ENCODE measurements at regions not wholly inside any gene's neighbourhood (a gene's known extent, or its start where the extent isn't known, plus 50 kb on each side); places are given as distances from the start of the nearest gene placed in this dataset.
"Not testable (repeated sequence)": the region's sequence is repeated elsewhere in the genome, so short reads cannot be mapped to it uniquely, and the experiment has no call there.

DNA sequence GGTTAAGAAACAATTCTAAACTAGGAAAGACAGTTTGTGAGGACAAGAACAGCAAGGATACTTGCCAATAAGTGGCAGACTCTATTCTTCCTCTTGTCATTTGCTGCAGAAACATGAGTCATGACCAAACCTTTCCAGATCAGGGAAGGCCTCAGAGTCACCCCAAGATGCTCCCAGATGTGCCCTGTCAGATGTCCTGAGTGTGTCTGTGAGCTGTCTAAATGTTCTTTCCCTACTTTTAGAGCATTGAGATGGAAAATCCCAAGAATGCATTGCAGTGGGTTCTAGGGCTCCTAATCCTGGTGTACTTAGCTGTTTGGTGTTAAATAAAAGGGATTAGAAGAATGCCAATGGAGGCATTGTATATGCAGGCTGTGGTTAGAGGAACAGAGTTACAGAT is 57.5 kb upstream of the KIAA0040 start:
- Mint-ChIP-seq H3K4me3 (no peak overlapping the region), H3K9me3 (peaks cover 11% of the 10 kb centered on the region), H3K27ac (no peak overlapping the region), H3K36me3 (no peaks in the 10 kb centered on the region), H3K27me3 (ENCODE audit: low read depth) (no peaks in the 10 kb centered on the region; the same call in none of the 2 replicates), H3K4me1 (0 out of 2 replicates have a peak, but pooled peaks cover 6% of the 10 kb centered on the region)
- POLR2A ChIA-PET: no interaction called here
- CTCF ChIA-PET: no interaction called here
- ATAC-seq: no peak; the same call in 1 of the 2 replicates
- TF ChIP-seq EMX1 (CRISPR knock-in tag; IDR thresholded peaks at IDR 0.05) (no peak), FOXJ3 (CRISPR knock-in tag; IDR thresholded peaks at IDR 0.05; ENCODE audit: borderline replicate concordance) (no peak), IRF2 (CRISPR knock-in tag; IDR thresholded peaks at IDR 0.05; ENCODE audit: borderline replicate concordance, low read depth) (no peak), RORB (CRISPR knock-in tag; IDR thresholded peaks at IDR 0.05) (no peak), AFF4 (CRISPR knock-in tag; IDR thresholded peaks at IDR 0.05; ENCODE audit: borderline replicate concordance) (no peak), SP1 (CRISPR knock-in tag; conservative IDR thresholded peaks at IDR 0.05) (no peak), ZNF219 (CRISPR knock-in tag; IDR thresholded peaks at IDR 0.05; ENCODE audit: borderline replicate concordance) (no peak), ZNF671 (CRISPR knock-in tag; IDR thresholded peaks at IDR 0.05) (no peak), KAT7 (CRISPR knock-in tag; IDR thresholded peaks at IDR 0.05; ENCODE audit: borderline replicate concordance) (no peak)
- TF ChIP-seq, protein P1, sequence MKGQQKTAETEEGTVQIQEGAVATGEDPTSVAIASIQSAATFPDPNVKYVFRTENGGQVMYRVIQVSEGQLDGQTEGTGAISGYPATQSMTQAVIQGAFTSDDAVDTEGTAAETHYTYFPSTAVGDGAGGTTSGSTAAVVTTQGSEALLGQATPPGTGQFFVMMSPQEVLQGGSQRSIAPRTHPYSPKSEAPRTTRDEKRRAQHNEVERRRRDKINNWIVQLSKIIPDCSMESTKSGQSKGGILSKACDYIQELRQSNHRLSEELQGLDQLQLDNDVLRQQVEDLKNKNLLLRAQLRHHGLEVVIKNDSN (CRISPR knock-in tag; IDR thresholded peaks at IDR 0.05): no peak
- TF ChIP-seq, protein P2, sequence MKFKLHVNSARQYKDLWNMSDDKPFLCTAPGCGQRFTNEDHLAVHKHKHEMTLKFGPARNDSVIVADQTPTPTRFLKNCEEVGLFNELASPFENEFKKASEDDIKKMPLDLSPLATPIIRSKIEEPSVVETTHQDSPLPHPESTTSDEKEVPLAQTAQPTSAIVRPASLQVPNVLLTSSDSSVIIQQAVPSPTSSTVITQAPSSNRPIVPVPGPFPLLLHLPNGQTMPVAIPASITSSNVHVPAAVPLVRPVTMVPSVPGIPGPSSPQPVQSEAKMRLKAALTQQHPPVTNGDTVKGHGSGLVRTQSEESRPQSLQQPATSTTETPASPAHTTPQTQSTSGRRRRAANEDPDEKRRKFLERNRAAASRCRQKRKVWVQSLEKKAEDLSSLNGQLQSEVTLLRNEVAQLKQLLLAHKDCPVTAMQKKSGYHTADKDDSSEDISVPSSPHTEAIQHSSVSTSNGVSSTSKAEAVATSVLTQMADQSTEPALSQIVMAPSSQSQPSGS (CRISPR knock-in tag; IDR thresholded peaks at IDR 0.05; ENCODE audit: borderline replicate concordance, low read depth): no peak
- TF ChIP-seq, protein P3, sequence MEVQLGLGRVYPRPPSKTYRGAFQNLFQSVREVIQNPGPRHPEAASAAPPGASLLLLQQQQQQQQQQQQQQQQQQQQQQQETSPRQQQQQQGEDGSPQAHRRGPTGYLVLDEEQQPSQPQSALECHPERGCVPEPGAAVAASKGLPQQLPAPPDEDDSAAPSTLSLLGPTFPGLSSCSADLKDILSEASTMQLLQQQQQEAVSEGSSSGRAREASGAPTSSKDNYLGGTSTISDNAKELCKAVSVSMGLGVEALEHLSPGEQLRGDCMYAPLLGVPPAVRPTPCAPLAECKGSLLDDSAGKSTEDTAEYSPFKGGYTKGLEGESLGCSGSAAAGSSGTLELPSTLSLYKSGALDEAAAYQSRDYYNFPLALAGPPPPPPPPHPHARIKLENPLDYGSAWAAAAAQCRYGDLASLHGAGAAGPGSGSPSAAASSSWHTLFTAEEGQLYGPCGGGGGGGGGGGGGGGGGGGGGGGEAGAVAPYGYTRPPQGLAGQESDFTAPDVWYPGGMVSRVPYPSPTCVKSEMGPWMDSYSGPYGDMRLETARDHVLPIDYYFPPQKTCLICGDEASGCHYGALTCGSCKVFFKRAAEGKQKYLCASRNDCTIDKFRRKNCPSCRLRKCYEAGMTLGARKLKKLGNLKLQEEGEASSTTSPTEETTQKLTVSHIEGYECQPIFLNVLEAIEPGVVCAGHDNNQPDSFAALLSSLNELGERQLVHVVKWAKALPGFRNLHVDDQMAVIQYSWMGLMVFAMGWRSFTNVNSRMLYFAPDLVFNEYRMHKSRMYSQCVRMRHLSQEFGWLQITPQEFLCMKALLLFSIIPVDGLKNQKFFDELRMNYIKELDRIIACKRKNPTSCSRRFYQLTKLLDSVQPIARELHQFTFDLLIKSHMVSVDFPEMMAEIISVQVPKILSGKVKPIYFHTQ (CRISPR knock-in tag; IDR thresholded peaks at IDR 0.05): no peak
- TF ChIP-seq, protein P4, sequence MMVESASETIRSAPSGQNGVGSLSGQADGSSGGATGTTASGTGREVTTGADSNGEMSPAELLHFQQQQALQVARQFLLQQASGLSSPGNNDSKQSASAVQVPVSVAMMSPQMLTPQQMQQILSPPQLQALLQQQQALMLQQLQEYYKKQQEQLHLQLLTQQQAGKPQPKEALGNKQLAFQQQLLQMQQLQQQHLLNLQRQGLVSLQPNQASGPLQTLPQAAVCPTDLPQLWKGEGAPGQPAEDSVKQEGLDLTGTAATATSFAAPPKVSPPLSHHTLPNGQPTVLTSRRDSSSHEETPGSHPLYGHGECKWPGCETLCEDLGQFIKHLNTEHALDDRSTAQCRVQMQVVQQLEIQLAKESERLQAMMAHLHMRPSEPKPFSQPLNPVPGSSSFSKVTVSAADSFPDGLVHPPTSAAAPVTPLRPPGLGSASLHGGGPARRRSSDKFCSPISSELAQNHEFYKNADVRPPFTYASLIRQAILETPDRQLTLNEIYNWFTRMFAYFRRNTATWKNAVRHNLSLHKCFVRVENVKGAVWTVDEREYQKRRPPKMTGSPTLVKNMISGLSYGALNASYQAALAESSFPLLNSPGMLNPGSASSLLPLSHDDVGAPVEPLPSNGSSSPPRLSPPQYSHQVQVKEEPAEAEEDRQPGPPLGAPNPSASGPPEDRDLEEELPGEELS (CRISPR knock-in tag; IDR thresholded peaks at IDR 0.05): no peak
- DNase-seq (ENCODE audit: low spot score): no peak

GRCh38 chr1:175248036-175248435 is 55.5 kb upstream of the KIAA0040 start:
- H3K4me1 Mint-ChIP-seq; DNase-seq (ENCODE audit: low spot score); H3K27me3 Mint-ChIP-seq (ENCODE audit: low read depth); H3K27ac Mint-ChIP-seq; H3K4me3 Mint-ChIP-seq; H3K36me3 Mint-ChIP-seq; ATAC-seq; POLR2A ChIA-PET; CTCF ChIA-PET: not testable (repeated sequence)
- peaks cover 31% of the 10 kb centered on the region for H3K9me3 Mint-ChIP-seq

- H3K9me3 Mint-ChIP-seq: peaks cover 32% of the 10 kb centered on the region
- POLR2A ChIA-PET; H3K4me1 Mint-ChIP-seq; H3K36me3 Mint-ChIP-seq; H3K27me3 Mint-ChIP-seq (ENCODE audit: low read depth); H3K27ac Mint-ChIP-seq; CTCF ChIA-PET; ATAC-seq; H3K4me3 Mint-ChIP-seq; DNase-seq (ENCODE audit: low spot score): not testable (repeated sequence)
Observed at GRCh38 chr1:175247056-175247455, 54.5 kb upstream of the KIAA0040 start.
